ENCODE measurements at regions not wholly inside any gene's neighbourhood (a gene's known extent, or its start where the extent isn't known, plus 50 kb on each side); places are given as distances from the start of the nearest gene placed in this dataset.

DNA sequence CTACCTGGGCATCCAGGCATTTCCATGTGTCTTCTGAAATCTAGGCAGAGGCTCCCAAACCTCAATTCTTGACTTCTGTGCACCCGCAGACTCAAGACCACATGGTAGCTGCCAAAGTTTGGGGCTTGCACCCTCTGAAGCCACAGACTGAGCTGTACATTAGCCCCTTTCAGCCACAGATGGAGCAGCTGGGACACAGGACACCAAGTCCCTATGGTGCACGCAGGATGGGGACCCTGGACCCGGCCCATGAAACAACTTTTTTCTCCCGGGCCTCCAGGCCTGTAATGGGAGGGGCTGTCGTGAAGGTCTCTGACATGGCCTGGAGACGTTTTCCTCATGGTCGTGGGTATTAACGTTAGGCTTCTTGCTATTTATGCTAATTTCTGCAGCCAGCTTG is 330.0 kb downstream of the RERGL start:
- Histone ChIP-seq H3K27ac (replicated peaks; ENCODE audit: low read length) (no peak overlapping the region), H3K23ac (ENCODE audit: low read depth, low read length, poor library complexity) (no peak overlapping the region), H3K18ac (ENCODE audit: low read length) (no peak overlapping the region), H4K91ac (ENCODE audit: low read depth, low read length, poor library complexity) (no peak overlapping the region), H2AK5ac (ENCODE audit: low read depth, low read length) (no peak overlapping the region), H2BK12ac (ENCODE audit: low read length) (no peak overlapping the region), H3K4me2 (ENCODE audit: insufficient read depth, low read length, poor library complexity, severe bottlenecking) (no peak overlapping the region), H3K36me3 (replicated peaks in 1 of 2; ENCODE audit: control insufficient read depth in 2 of 2, insufficient read depth in 2 of 2, low read length in 2 of 2) (no peaks in the 10 kb centered on the region), H3K79me1 (ENCODE audit: low read depth, low read length) (no peaks in the 10 kb centered on the region), H2AFZ (ENCODE audit: low read length) (no peak overlapping the region), H3K4me1 (ENCODE audit: control insufficient read depth in 2 of 2, insufficient read depth in 1 of 2, low read depth in 1 of 2, low read length in 2 of 2) (no peaks in the 10 kb centered on the region), H3K4me3 (ENCODE audit: low read length in 2 of 2) (no peak overlapping the region), H3K27me3 (ENCODE audit: control insufficient read depth in 3 of 3, insufficient read depth in 3 of 3, low read depth in 1 of 3, low read length in 3 of 3) (no peaks in the 10 kb centered on the region), H2BK120ac (ENCODE audit: low read depth, low read length) (no peak overlapping the region), H2BK5ac (ENCODE audit: low read length) (no peak overlapping the region), H3K14ac (ENCODE audit: low read length) (no peak overlapping the region), H2BK15ac (ENCODE audit: low read length) (no peak overlapping the region), H3K9ac (ENCODE audit: low read depth, low read length, poor library complexity) (no peak overlapping the region), H4K8ac (ENCODE audit: low read depth, low read length) (no peak overlapping the region), H3K4ac (ENCODE audit: low read length) (no peak overlapping the region), H3K9me3 (replicated peaks in 1 of 2; ENCODE audit: control insufficient read depth in 2 of 2, insufficient read depth in 1 of 2, low read depth in 1 of 2, low read length in 2 of 2) (no peaks in the 10 kb centered on the region)
- no CpG with 5 or more reads among the region's 8 CpGs for WGBS, 2 donors (ENCODE audit: extremely low coverage in 2 of 2, insufficient read length in 2 of 2, insufficient replicate concordance in 1 of 2)
- no peak for DNase-seq (ENCODE audit: low spot score)
